ENCODE measurements at regions not wholly inside any gene's neighbourhood (a gene's known extent, or its start where the extent isn't known, plus 50 kb on each side); places are given as distances from the start of the nearest gene placed in this dataset.

DNA sequence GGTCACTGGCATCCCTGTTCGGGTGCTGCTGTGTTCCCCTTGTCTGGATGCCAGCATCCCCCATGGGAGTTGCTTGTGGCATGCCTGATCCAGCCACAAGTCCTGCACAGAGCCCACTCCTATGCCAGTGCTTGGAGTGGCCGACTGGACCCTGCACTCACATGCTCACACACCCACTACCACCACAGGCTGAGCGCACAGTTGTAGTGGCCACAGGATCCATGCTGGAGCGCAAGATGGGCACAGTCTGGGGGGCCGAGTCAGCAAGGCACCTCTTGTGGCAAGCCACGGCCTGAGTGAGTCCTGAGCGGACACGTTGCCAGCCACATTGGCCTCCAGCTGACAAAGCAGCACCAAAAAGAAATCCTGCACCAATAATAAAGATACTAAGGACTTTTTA is 661.6 kb upstream of the TMPRSS15 start:
- TF ChIP-seq MAFK (IDR thresholded peaks at IDR 0.05; ENCODE audit: low read length), result no peak
- no peak for TF ChIP-seq NFIC (IDR thresholded peaks at IDR 0.05)
- TF ChIP-seq CBFB (CRISPR knock-in tag; IDR thresholded peaks at IDR 0.05), result no peak
- no peak for TF ChIP-seq POLR2A (conservative IDR thresholded peaks at IDR 0.05)
- TF ChIP-seq BRCA1 (IDR thresholded peaks at IDR 0.05), result no peak
- no peak for TF ChIP-seq BRCA1 (CRISPR knock-in tag; IDR thresholded peaks at IDR 0.05)
- no peak for TF ChIP-seq MCM3 (IDR thresholded peaks at IDR 0.05)
- TF ChIP-seq POLR2AphosphoS5 (IDR thresholded peaks at IDR 0.05; ENCODE audit: control insufficient read depth, insufficient read depth, low read depth, low read length), result no peak
- TF ChIP-seq NR2C2 (CRISPR knock-in tag; IDR thresholded peaks at IDR 0.05), result no peak
- TF ChIP-seq NR2C2 (tag; IDR thresholded peaks at IDR 0.05), result no peak

All from K562 (cell line).